ENCODE measurements at regions not wholly inside any gene's neighbourhood (a gene's known extent, or its start where the extent isn't known, plus 50 kb on each side); places are given as distances from the start of the nearest gene placed in this dataset.

DNA sequence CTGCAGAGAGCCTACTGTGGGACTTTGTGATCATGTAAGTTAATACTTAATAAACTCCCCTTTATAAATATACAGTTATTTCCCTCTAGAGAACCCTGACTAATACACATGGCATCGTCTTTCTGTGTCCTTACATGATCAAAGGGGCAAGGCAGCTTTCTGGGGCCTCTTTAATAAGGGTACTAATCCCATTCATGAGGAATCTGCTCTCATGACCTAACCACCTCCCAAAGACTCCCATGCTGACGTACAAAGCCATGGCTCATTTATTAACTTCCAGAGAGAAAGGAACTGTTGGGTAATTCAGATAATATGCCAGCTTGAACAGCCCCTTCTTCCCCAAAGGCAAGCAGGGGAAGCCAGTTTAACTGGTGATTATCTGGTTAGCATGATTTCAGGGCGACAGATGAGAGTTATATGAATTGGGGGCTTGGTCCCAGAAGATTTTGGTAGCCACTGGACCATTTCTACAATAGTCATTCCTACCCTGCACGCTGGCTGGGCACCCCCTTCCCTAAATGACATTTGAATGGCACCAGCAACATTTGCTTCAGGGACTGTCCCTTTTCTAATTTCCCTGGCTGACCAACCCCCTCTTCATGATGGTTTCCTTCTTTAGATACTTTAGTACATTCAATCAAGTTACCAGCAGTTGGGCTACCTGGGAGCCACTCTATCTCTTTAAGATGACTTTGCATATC lies 83.6 kb upstream of the C3orf80 start:
- CTCF ChIA-PET (ENCODE audit: low intra/inter-chr PET ratio, low total read pairs): no interaction called here
- no peaks in the 10 kb centered on the region for H3K4me1 ChIP-seq (ENCODE audit: insufficient read depth, low read length)
- no TSS peak for BruUV-seq (replicated peaks)
- H3K79me2 ChIP-seq (ENCODE audit: insufficient read depth, low read length): no peaks in the 10 kb centered on the region
- no peak for DNase-seq (ENCODE audit: low spot score)
- no peak for FAIRE-seq
- no peaks in the 10 kb centered on the region for H4K20me1 ChIP-seq (ENCODE audit: insufficient read depth, low read length)
- no peak overlapping the region for H2AFZ ChIP-seq (ENCODE audit: low read length)
- intact Hi-C loops (cut with micrococcal nuclease; ENCODE audit: unreplicated experiment) (no loop called here), in situ Hi-C loops (cut with HindIII; ENCODE audit: extremely low pct_ligation_motif_present, low pct_unique_long_range_greater_than_20kb) (no loop called here)
- no peak overlapping the region for H3K4me2 ChIP-seq (ENCODE audit: low read depth, low read length)
- no peaks in the 10 kb centered on the region for H3K9me3 ChIP-seq (ENCODE audit: low read length)
- POLR2A ChIA-PET: no interaction called here
- no peak for ATAC-seq
- whole genome bisulfite sequencing (ENCODE audit: low lambda C conversion rate): 21% methylated on average over 3 of the region's 4 CpGs
- no peak overlapping the region for H3K27ac ChIP-seq (ENCODE audit: extremely low read length, insufficient read depth, low read length)
- no peak overlapping the region for H3K4me3 ChIP-seq (replicated peaks in 1 of 3; ENCODE audit: insufficient read depth in 1 of 3, low read depth in 2 of 3, low read length in 3 of 3)
- H3K9ac ChIP-seq (ENCODE audit: insufficient read depth, low read depth, low read length): no peak overlapping the region
- no peaks in the 10 kb centered on the region for H3K27me3 ChIP-seq (ENCODE audit: control insufficient read depth in 1 of 2, insufficient read depth in 2 of 2, low read length in 2 of 2)
- no peaks in the 10 kb centered on the region for H3K36me3 ChIP-seq (replicated peaks in 1 of 2; ENCODE audit: control insufficient read depth in 1 of 2, insufficient read depth in 2 of 2, low read length in 2 of 2)
- no peak for TF ChIP-seq MED13 (CRISPR knock-in tag; IDR thresholded peaks at IDR 0.05)
- TF ChIP-seq, protein P1, sequence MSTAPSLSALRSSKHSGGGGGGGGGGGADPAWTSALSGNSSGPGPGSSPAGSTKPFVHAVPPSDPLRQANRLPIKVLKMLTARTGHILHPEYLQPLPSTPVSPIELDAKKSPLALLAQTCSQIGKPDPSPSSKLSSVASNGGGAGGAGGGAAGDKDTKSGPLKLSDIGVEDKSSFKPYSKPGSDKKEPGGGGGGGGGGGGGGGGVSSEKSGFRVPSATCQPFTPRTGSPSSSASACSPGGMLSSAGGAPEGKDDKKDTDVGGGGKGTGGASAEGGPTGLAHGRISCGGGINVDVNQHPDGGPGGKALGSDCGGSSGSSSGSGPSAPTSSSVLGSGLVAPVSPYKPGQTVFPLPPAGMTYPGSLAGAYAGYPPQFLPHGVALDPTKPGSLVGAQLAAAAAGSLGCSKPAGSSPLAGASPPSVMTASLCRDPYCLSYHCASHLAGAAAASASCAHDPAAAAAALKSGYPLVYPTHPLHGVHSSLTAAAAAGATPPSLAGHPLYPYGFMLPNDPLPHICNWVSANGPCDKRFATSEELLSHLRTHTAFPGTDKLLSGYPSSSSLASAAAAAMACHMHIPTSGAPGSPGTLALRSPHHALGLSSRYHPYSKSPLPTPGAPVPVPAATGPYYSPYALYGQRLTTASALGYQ (CRISPR knock-in tag; IDR thresholded peaks at IDR 0.05): no peak
- no peak for TF ChIP-seq CTCF (CRISPR knock-in tag; IDR thresholded peaks at IDR 0.05)
- TF ChIP-seq CBX5 (CRISPR knock-in tag; IDR thresholded peaks at IDR 0.05; ENCODE audit: borderline replicate concordance): no peak
- TF ChIP-seq KDM5A (IDR thresholded peaks at IDR 0.05; ENCODE audit: borderline replicate concordance, low read length): no peak
- TF ChIP-seq NCOA2 (CRISPR knock-in tag; IDR thresholded peaks at IDR 0.05): no peak
- TF ChIP-seq, protein P2, sequence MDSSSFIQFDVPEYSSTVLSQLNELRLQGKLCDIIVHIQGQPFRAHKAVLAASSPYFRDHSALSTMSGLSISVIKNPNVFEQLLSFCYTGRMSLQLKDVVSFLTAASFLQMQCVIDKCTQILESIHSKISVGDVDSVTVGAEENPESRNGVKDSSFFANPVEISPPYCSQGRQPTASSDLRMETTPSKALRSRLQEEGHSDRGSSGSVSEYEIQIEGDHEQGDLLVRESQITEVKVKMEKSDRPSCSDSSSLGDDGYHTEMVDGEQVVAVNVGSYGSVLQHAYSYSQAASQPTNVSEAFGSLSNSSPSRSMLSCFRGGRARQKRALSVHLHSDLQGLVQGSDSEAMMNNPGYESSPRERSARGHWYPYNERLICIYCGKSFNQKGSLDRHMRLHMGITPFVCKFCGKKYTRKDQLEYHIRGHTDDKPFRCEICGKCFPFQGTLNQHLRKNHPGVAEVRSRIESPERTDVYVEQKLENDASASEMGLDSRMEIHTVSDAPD (CRISPR knock-in tag; IDR thresholded peaks at IDR 0.05): no peak
- no peak for TF ChIP-seq NFKB2 (CRISPR knock-in tag; IDR thresholded peaks at IDR 0.05; ENCODE audit: borderline replicate concordance)
- no peak for TF ChIP-seq ZNF839 (CRISPR knock-in tag; IDR thresholded peaks at IDR 0.05; ENCODE audit: borderline replicate concordance)
- TF ChIP-seq ZNF761 (CRISPR knock-in tag; conservative IDR thresholded peaks at IDR 0.05): no peak
- TF ChIP-seq ZNF546 (CRISPR knock-in tag; conservative IDR thresholded peaks at IDR 0.05): no peak
- TF ChIP-seq ZFP37 (CRISPR knock-in tag; IDR thresholded peaks at IDR 0.05; ENCODE audit: borderline replicate concordance): no peak
- TF ChIP-seq, protein P3, sequence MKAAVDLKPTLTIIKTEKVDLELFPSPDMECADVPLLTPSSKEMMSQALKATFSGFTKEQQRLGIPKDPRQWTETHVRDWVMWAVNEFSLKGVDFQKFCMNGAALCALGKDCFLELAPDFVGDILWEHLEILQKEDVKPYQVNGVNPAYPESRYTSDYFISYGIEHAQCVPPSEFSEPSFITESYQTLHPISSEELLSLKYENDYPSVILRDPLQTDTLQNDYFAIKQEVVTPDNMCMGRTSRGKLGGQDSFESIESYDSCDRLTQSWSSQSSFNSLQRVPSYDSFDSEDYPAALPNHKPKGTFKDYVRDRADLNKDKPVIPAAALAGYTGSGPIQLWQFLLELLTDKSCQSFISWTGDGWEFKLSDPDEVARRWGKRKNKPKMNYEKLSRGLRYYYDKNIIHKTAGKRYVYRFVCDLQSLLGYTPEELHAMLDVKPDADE (CRISPR knock-in tag; IDR thresholded peaks at IDR 0.05): no peak
- no peak for TF ChIP-seq GRHL1 (CRISPR knock-in tag; conservative IDR thresholded peaks at IDR 0.05)
- no peak for TF ChIP-seq E2F5 (CRISPR knock-in tag; conservative IDR thresholded peaks at IDR 0.05)
